Testis (tissue), 2 donors: ENCODE measurements at regions not wholly inside any gene's neighbourhood (a gene's known extent, or its start where the extent isn't known, plus 50 kb on each side); places are given as distances from the start of the nearest gene placed in this dataset.

Experiments used
- DNase-seq: peaks from one replicate; pipeline ENCODE4 v3.0.0-alpha.2; 2019
- H3K27ac ChIP-seq, 2 donors: fragments of 200-600 bp; sonication (generic); one replicate each; pipeline ENCODE4 v1.5.1; 2019
- H3K27me3 ChIP-seq: fragments of 200-600 bp; sonication (generic); one replicate; pipeline ENCODE4 v1.5.1; 2019
- H3K36me3 ChIP-seq: fragments of 200-600 bp; sonication (generic); one replicate; pipeline ENCODE4 v1.5.1; 2017; ENCODE audit warnings: low read depth; ENCODE audit errors: missing control alignments
- H3K4me1 ChIP-seq: fragments of 200-600 bp; sonication (generic); one replicate; pipeline ENCODE4 v1.5.1; 2019
- H3K4me3 ChIP-seq, 2 donors: fragments of 200-600 bp; sonication (generic); one replicate each; pipeline ENCODE4 v1.5.1; 2017 to 2019
- H3K9me3 ChIP-seq: fragments of 200-600 bp; sonication (generic); one replicate; pipeline ENCODE4 v1.5.1; 2017
- POLR2A ChIP-seq: fragments of 450-650 bp; IDR thresholded peaks from one replicate; pipeline ENCODE4 v1.6.1; 2017; ENCODE audit warnings: antibody characterized with exemption, mild to moderate bottlenecking, moderate library complexity
- WGBS, 2 donors: methylation state at CpG; one replicate each; pipeline ENCODE4 v1.1.5; 2018; 5-methylcytosine and 5-hydroxymethylcytosine counted together
- intact Hi-C: fragments of 100-400 bp; cut with DNase I; formaldehyde crosslinking; loops from one replicate; pipeline ENCODE4 v1.15.1; 2023; ENCODE audit warnings: low total_unique reads
- TF ChIP-seq, protein P1 (sequence below), 3 experiments: fragments of 450-650 bp in 2 of 3; fragments of 200-600 bp in 1 of 3; sonication (generic) in 1 of 3; IDR thresholded peaks; one replicate each; pipeline ENCODE4 v1.5.1; 2016 to 2019; ENCODE audit warnings: antibody characterized with exemption in 3 of 3, mild to moderate bottlenecking in 2 of 3, moderate library complexity in 1 of 3

GRCh38 chr7:67518580-67518979 is 521.9 kb downstream of the TYW1 start:
- no peaks in the 10 kb centered on the region for H3K36me3 ChIP-seq
- no peak for TF ChIP-seq POLR2A
- TF ChIP-seq, protein P1, sequence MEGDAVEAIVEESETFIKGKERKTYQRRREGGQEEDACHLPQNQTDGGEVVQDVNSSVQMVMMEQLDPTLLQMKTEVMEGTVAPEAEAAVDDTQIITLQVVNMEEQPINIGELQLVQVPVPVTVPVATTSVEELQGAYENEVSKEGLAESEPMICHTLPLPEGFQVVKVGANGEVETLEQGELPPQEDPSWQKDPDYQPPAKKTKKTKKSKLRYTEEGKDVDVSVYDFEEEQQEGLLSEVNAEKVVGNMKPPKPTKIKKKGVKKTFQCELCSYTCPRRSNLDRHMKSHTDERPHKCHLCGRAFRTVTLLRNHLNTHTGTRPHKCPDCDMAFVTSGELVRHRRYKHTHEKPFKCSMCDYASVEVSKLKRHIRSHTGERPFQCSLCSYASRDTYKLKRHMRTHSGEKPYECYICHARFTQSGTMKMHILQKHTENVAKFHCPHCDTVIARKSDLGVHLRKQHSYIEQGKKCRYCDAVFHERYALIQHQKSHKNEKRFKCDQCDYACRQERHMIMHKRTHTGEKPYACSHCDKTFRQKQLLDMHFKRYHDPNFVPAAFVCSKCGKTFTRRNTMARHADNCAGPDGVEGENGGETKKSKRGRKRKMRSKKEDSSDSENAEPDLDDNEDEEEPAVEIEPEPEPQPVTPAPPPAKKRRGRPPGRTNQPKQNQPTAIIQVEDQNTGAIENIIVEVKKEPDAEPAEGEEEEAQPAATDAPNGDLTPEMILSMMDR (IDR thresholded peaks at IDR 0.05): no peak
- no peak overlapping the region for H3K4me3 ChIP-seq
- 55 to 56% methylated on average over 4 of the region's 4 CpGs for WGBS, 2 donors
- no peak overlapping the region for H3K27ac ChIP-seq
- no peak for DNase-seq
- intact Hi-C loops: no loop called here
- H3K27me3 ChIP-seq: no peaks in the 10 kb centered on the region
- H3K9me3 ChIP-seq: no peaks in the 10 kb centered on the region
- H3K4me1 ChIP-seq: no peaks in the 10 kb centered on the region

- no peak overlapping the region for H3K4me3 ChIP-seq
- 86 to 93% methylated on average over 3 of the region's 3 CpGs for WGBS, 2 donors
- no peaks in the 10 kb centered on the region for H3K27me3 ChIP-seq
- no peak for DNase-seq
- H3K27ac ChIP-seq: no peak overlapping the region
- no peaks in the 10 kb centered on the region for H3K4me1 ChIP-seq
- H3K36me3 ChIP-seq: no peaks in the 10 kb centered on the region
- TF ChIP-seq, protein P1 (IDR thresholded peaks at IDR 0.05): no peak
- TF ChIP-seq POLR2A: no peak
- no peaks in the 10 kb centered on the region for H3K9me3 ChIP-seq
- intact Hi-C loops: no loop called here
Observed at GRCh38 chr7:67519171-67519570, 522.5 kb downstream of the TYW1 start.

DNA sequence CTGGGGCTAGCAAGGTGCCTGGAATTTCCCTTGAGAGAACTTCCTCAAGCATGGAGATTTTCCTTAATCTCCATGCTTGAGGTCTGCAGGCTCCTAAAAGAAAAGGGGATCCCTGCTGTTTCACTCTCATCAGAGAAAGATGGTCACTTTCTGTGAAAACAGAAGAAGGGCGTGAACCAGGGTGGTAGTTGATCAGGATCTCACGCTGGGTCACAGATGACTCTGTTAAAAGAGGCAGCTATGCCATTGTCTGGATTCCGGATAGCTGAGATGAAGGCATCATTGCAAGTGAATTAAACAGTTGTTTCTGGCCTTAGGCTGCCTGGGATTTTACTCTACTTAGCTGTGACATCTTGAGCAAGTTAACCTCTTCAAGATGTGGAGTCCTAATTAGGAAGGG is 525.9 kb downstream of the TYW1 start:
- Histone ChIP-seq H3K27ac (no peak overlapping the region), H3K36me3 (no peaks in the 10 kb centered on the region), H3K4me1 (no peaks in the 10 kb centered on the region), H3K9me3 (no peaks in the 10 kb centered on the region), H3K4me3 (no peak overlapping the region), H3K27me3 (no peaks in the 10 kb centered on the region)
- TF ChIP-seq POLR2A: no peak
- TF ChIP-seq, protein P1 (IDR thresholded peaks at IDR 0.05): no peak
- 86 to 90% methylated on average over 3 of the region's 3 CpGs for WGBS, 2 donors
- no peak for DNase-seq
- intact Hi-C loops: no loop called here

DNA sequence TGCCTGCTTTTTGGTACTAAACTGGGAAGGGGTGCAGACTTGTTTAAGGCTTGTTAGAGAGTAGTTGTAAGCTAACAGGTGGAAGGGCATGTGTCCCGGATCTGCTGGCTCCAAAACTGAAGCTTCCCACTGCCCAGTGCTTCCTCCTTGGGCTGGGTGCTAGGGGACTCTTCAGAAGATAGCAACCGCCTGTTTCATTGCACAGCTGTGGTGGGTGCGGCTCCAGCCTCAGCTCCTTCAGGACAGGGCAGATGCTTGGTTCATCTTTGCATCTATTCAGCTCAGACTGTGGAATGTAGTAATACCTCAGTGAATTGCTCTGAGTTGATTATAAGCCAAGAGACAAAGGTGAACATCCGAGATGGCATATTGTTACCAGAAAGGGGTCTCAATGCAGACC is 527.1 kb downstream of the TYW1 start:
- no peak overlapping the region for H3K27ac ChIP-seq
- intact Hi-C loops: no loop called here
- H3K27me3 ChIP-seq: no peaks in the 10 kb centered on the region
- TF ChIP-seq POLR2A: no peak
- TF ChIP-seq, protein P1 (IDR thresholded peaks at IDR 0.05): no peak
- no peaks in the 10 kb centered on the region for H3K9me3 ChIP-seq
- no peak for DNase-seq
- H3K36me3 ChIP-seq: no peaks in the 10 kb centered on the region
- whole genome bisulfite sequencing, 2 donors: 96% methylated on average over 3 to 4 of the region's 4 CpGs
- no peak overlapping the region for H3K4me3 ChIP-seq
- no peaks in the 10 kb centered on the region for H3K4me1 ChIP-seq

GRCh38 chr7:67525588-67525987 is 529.0 kb downstream of the TYW1 start:
- Histone ChIP-seq H3K27ac (no peak overlapping the region), H3K4me1 (no peaks in the 10 kb centered on the region), H3K27me3 (no peaks in the 10 kb centered on the region), H3K36me3 (no peaks in the 10 kb centered on the region), H3K4me3 (no peak overlapping the region), H3K9me3 (no peaks in the 10 kb centered on the region)
- WGBS, 2 donors: 78 to 80% methylated on average over 4 of the region's 4 CpGs
- TF ChIP-seq POLR2A: no peak
- TF ChIP-seq, protein P1 (IDR thresholded peaks at IDR 0.05): no peak
- no peak for DNase-seq
- intact Hi-C loops: no loop called here
